IMR-90 (cell line): ENCODE measurements at regions not wholly inside any gene's neighbourhood (a gene's known extent, or its start where the extent isn't known, plus 50 kb on each side); places are given as distances from the start of the nearest gene placed in this dataset.

Experiments used
- ATAC-seq: fragments of 200-7000 bp; cut with Tn5 transposase; 2 replicates; pipeline ENCODE4 v1.9.1; 2020; ENCODE audit warnings: low read depth, mild to moderate bottlenecking, moderate library complexity
- BruUV-seq: library from RNA; stranded (reverse); fragments of 400-500 nt; replicated peaks from 2 replicates; lab custom pipeline; 2021; lab: Mats Ljungman, UMichigan
- CTCF ChIA-PET: fragments of 300-600 bp; formaldehyde crosslinking; extraction: SDS; loops from one replicate; lab custom pipeline; 2021; ENCODE audit warnings: antibody characterized with exemption; lab: Yijun Ruan, JAX
- POLR2A ChIA-PET: fragments of 300-600 bp; sonication (Branson Sonifier 250); formaldehyde crosslinking; loops from one replicate; lab custom pipeline; 2022; ENCODE audit warnings: antibody characterized with exemption; ENCODE audit not compliant: unreplicated experiment; lab: Charles Lee
- DNase-seq: peaks from one replicate; pipeline ENCODE4 v3.0.0; 2013
- H2AFZ ChIP-seq: replicated peaks from 2 replicates; pipeline ENCODE3; 2013; ENCODE audit warnings: low read length, mild to moderate bottlenecking; ENCODE audit not compliant: poor library complexity
- H2AK5ac ChIP-seq: 2 replicates; pipeline ENCODE4 v1.6.1; 2013; ENCODE audit warnings: low read depth, low read length, inconsistent platforms
- H2AK9ac ChIP-seq: replicated peaks from 2 replicates; pipeline ENCODE3; 2013; ENCODE audit warnings: mild to moderate bottlenecking, low read depth, low read length, moderate library complexity; ENCODE audit not compliant: poor library complexity
- H2BK120ac ChIP-seq: 2 replicates; pipeline ENCODE4 v1.6.1; 2013; ENCODE audit warnings: low read depth, low read length, inconsistent platforms
- H2BK15ac ChIP-seq: 3 replicates; pipeline ENCODE4 v1.6.1; 2013; ENCODE audit warnings: low read depth, low read length, inconsistent platforms
- H2BK20ac ChIP-seq: 2 replicates; pipeline ENCODE4 v1.6.1; 2013; ENCODE audit warnings: low read depth, mild to moderate bottlenecking, inconsistent platforms, low read length, moderate library complexity
- H2BK5ac ChIP-seq: 2 replicates; pipeline ENCODE4 v1.6.1; 2013; ENCODE audit warnings: mild to moderate bottlenecking, low read depth, low read length, inconsistent platforms; ENCODE audit not compliant: poor library complexity, severe bottlenecking
- H3K14ac ChIP-seq: replicated peaks from 2 replicates; pipeline ENCODE4 v1.6.1; 2013; ENCODE audit warnings: low read depth, low read length, inconsistent platforms
- H3K18ac ChIP-seq: 2 replicates; pipeline ENCODE4 v1.6.1; 2013; ENCODE audit warnings: low read depth, low read length, control low read depth
- H3K23ac ChIP-seq: 2 replicates; pipeline ENCODE4 v1.6.1; 2013; ENCODE audit warnings: low read depth, low read length, inconsistent platforms
- H3K27ac ChIP-seq: 2 replicates; pipeline ENCODE4 v1.5.1; 2013; ENCODE audit warnings: mild to moderate bottlenecking, control low read depth, low read length; ENCODE audit not compliant: insufficient read depth
- H3K27me3 ChIP-seq: 2 replicates; pipeline ENCODE4 v1.6.1; 2013; ENCODE audit warnings: low read length; ENCODE audit not compliant: control insufficient read depth, insufficient read depth
- H3K36me3 ChIP-seq: 2 replicates; pipeline ENCODE4 v1.6.1; 2013; ENCODE audit warnings: low read length, mixed read lengths; ENCODE audit not compliant: control insufficient read depth, insufficient read depth
- H3K4ac ChIP-seq: 2 replicates; pipeline ENCODE4 v1.6.1; 2013; ENCODE audit warnings: low read depth, low read length, inconsistent platforms
- H3K4me1 ChIP-seq: 2 replicates; pipeline ENCODE4 v1.6.1; 2013; ENCODE audit warnings: low read length, mixed read lengths; ENCODE audit not compliant: control insufficient read depth, insufficient read depth
- H3K4me2 ChIP-seq: 2 replicates; pipeline ENCODE4 v1.6.1; 2013; ENCODE audit warnings: low read depth, mild to moderate bottlenecking, control low read depth, low read length, moderate library complexity
- H3K4me3 ChIP-seq: 2 replicates; pipeline ENCODE4 v1.5.1; 2013; ENCODE audit warnings: low read depth, mild to moderate bottlenecking, control low read depth, low read length, moderate library complexity; ENCODE audit not compliant: insufficient read depth
- H3K56ac ChIP-seq: 2 replicates; pipeline ENCODE4 v1.6.1; 2013; ENCODE audit warnings: low read length, inconsistent platforms; ENCODE audit not compliant: insufficient read depth; ENCODE audit errors: extremely low read depth
- H3K79me1 ChIP-seq, 2 experiments: 2 replicates each; pipeline ENCODE4 v1.6.1; 2013; ENCODE audit warnings: low read length in 2 of 2, inconsistent platforms in 1 of 2, low read depth in 1 of 2
- H3K9ac ChIP-seq: 2 replicates; pipeline ENCODE4 v1.6.1; 2013; ENCODE audit warnings: low read depth, low read length, control low read depth
- H3K9me1 ChIP-seq: 2 replicates; pipeline ENCODE4 v1.6.1; 2013; ENCODE audit warnings: low read length, inconsistent platforms; ENCODE audit not compliant: insufficient read depth
- H3K9me3 ChIP-seq: 2 replicates; pipeline ENCODE4 v1.6.1; 2013; ENCODE audit warnings: low read length; ENCODE audit not compliant: control insufficient read depth, insufficient read depth
- H4K20me1 ChIP-seq: 2 replicates; pipeline ENCODE4 v1.6.1; 2013; ENCODE audit warnings: low read length, inconsistent platforms; ENCODE audit not compliant: insufficient read depth
- H4K5ac ChIP-seq: 2 replicates; pipeline ENCODE4 v1.6.1; 2013; ENCODE audit warnings: mild to moderate bottlenecking, low read depth, low read length, control low read depth
- H4K8ac ChIP-seq, 2 experiments: 2 replicates each; pipeline ENCODE4 v1.6.1; 2013; ENCODE audit warnings: low read depth in 2 of 2, low read length in 2 of 2, control low read depth in 1 of 2, inconsistent platforms in 1 of 2
- H4K91ac ChIP-seq: 2 replicates; pipeline ENCODE4 v1.6.1; 2013; ENCODE audit warnings: low read depth, low read length, inconsistent platforms; ENCODE audit not compliant: insufficient read depth
- MAFK ChIP-seq: IDR thresholded peaks from 2 replicates; pipeline ENCODE4 v1.6.1; 2012; ENCODE audit warnings: low read depth, low read length, improper control_type of control experiment
- USF2 ChIP-seq: fragments of 150-350 bp; IDR thresholded peaks from 2 replicates; pipeline ENCODE4 v1.6.1; 2017; ENCODE audit warnings: mild to moderate bottlenecking, antibody characterized with exemption, low read length, low read depth
- WGBS, 2 experiments: methylation state at CpG; one replicate each; pipeline versions ENCODE4 v1.1.5 to v1.1.7; 2013; ENCODE audit warnings: missing lambda C conversion rate in 2 of 2; ENCODE audit not compliant: insufficient read length in 1 of 2; ENCODE audit errors: extremely low coverage in 2 of 2; 5-methylcytosine and 5-hydroxymethylcytosine counted together
- dilution Hi-C: fragments of 300-500 bp; cut with HindIII; formaldehyde crosslinking; loops from one replicate; pipeline ENCODE4 v1.14.3; 2018; ENCODE audit warnings: low sequenced_read_pairs; ENCODE audit not compliant: unreplicated experiment
- in situ Hi-C: fragments of 300-500 bp; cut with MboI; formaldehyde crosslinking; loops from 3 replicates; pipeline ENCODE4 v1.14.3; 2019; ENCODE audit warnings: low sequenced_read_pairs, inconsistent platforms, mixed read lengths
- intact Hi-C: fragments of 100-400 bp; cut with micrococcal nuclease; formaldehyde crosslinking; loops from 2 replicates; pipeline ENCODE4 v1.10.0; 2022

DNA sequence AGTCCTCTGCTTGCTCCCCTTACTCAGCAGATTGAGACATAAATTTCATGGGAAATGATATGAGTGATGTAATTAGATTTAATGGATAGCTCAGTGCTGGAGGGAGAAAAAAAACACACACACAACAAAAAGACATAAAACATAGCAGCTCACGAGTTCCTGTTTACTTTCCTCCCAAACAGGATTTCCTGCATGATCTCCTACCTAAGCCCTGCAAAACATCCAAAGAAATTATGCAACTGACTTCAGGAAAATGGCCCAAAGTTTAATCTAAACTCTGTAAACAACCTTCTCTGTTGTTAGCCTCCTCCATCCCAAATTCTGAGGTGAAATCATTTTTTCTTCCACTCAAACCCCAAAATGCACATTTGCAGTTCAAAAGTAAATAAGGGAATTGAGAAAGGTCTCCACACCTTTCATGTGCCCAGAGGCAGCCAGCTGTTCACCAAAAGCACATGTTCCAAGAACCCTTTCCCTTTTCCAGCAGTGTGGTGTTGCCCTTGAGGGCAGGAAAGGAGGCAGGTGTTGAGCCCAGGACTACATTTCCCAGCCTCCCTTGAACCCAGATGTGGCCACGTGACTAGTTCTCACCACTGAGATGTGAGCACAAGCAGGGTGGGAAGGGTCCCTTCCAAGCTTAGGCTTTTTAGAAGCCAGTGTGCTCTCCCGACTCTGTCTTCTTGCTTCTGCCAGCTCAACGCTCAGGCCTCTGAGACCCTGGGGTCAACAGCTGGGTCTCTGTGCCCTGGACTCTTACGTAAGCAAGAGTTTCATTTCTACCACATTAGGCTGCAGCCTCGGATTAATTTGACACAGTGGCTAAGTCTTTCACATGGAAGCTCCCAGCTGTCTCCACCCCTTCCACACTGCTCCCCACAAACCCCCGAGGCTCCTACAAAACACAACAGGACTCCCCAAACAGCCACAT is 301.2 kb downstream of the CTTN start:
- Histone ChIP-seq H3K18ac (no peak overlapping the region), H3K9me3 (no peaks in the 10 kb centered on the region; the same call in 1 of the 2 replicates), H4K5ac (no peak overlapping the region), H3K27ac (no peak overlapping the region), H2AFZ (peak overlapping the region; percentile 3), H3K9me1 (no peaks in the 10 kb centered on the region), H2BK5ac (no peak overlapping the region), H3K14ac (no peak overlapping the region), H2AK5ac (no peak overlapping the region), H3K36me3 (no peaks in the 10 kb centered on the region), H3K4me3 (no peak overlapping the region), H3K4ac (no peak overlapping the region), H3K4me1 (peaks cover 9% of the 10 kb centered on the region; the same call in 1 of the 2 replicates), H2AK9ac (no peak overlapping the region), H2BK15ac (no peak overlapping the region), H4K20me1 (peaks cover 4% of the 10 kb centered on the region), H3K27me3 (no peaks in the 10 kb centered on the region), H4K91ac (no peak overlapping the region), H3K9ac (no peak overlapping the region), H3K79me1 (no peaks in the 10 kb centered on the region), H3K23ac (no peak overlapping the region), H2BK20ac (no peak overlapping the region), H3K56ac (no peak overlapping the region), H3K4me2 (no peak overlapping the region), H4K8ac (no peak overlapping the region), H2BK120ac (no peak overlapping the region)
- intact Hi-C loops = no loop called here
- BruUV-seq = no TSS peak
- DNase-seq = no peak
- 18% methylated on average over 5 of the region's 7 CpGs; no CpG with 5 or more reads in 1 of the 2 experiments for WGBS, 2 experiments
- TF ChIP-seq MAFK = no peak
- TF ChIP-seq USF2 = peak; percentile 78
- in situ Hi-C loops = no loop called here
- ChIA-PET CTCF (interaction anchor here (0.6 kb wide), 2 partner anchors 19 to 390 kb away, joined by 3 to 4 read pairs; no protein-coding TSS in a partner anchor), POLR2A (no interaction called here)
- dilution Hi-C loops = no loop called here
- ATAC-seq = peak; percentile 45
